SK-N-SH treated with all-trans-retinoic acid at 6 μM for 48 hours (cell line): ENCODE measurements at regions not wholly inside any gene's neighbourhood (a gene's known extent, or its start where the extent isn't known, plus 50 kb on each side); places are given as distances from the start of the nearest gene placed in this dataset.

Source experiments
- ATAC-seq: fragments of 200-7000 bp; cut with Tn5 transposase; 3 replicates; pipeline ENCODE4 v1.9.1; 2020; ENCODE audit warnings: mild to moderate bottlenecking, moderate library complexity
- ARNTL ChIP-seq: fragments of 450-650 bp; formaldehyde crosslinking; IDR thresholded peaks from 2 replicates; pipeline ENCODE4 v1.5.0; 2020; ENCODE audit warnings: low read depth, mild to moderate bottlenecking, moderate library complexity, borderline replicate concordance
- CSDC2 ChIP-seq: fragments of 250-450 bp; sonication (Bioruptor Pico); IDR thresholded peaks from 2 replicates; pipeline ENCODE4 v1.5.0; 2020; ENCODE audit warnings: mild to moderate bottlenecking, moderate library complexity
- ESRRG ChIP-seq: fragments of 250-450 bp; sonication (Bioruptor Pico); IDR thresholded peaks from 2 replicates; pipeline ENCODE4 v1.6.1; 2021; ENCODE audit warnings: mild to moderate bottlenecking
- GLIS3 ChIP-seq: fragments of 250-450 bp; sonication (Bioruptor Pico); IDR thresholded peaks from 2 replicates; pipeline ENCODE4 v1.5.0; 2020; ENCODE audit warnings: mild to moderate bottlenecking, moderate library complexity
- ISL1 ChIP-seq: fragments of 250-450 bp; sonication (Bioruptor Pico); IDR thresholded peaks from 2 replicates; pipeline ENCODE4 v2.1.2; 2022; ENCODE audit warnings: mild to moderate bottlenecking, moderate library complexity
- PPARA ChIP-seq: fragments of 250-450 bp; sonication (Bioruptor Pico); IDR thresholded peaks from 2 replicates; pipeline ENCODE4 v1.5.0; 2020; ENCODE audit warnings: mild to moderate bottlenecking, borderline replicate concordance
- RARB ChIP-seq: fragments of 250-450 bp; sonication (Bioruptor Pico); IDR thresholded peaks from 2 replicates; pipeline ENCODE4 v1.8.0; 2021; ENCODE audit warnings: mild to moderate bottlenecking, moderate library complexity
- SNAI2 ChIP-seq: fragments of 250-450 bp; sonication (Bioruptor Pico); IDR thresholded peaks from 2 replicates; pipeline ENCODE4 v1.5.0; 2020; ENCODE audit warnings: mild to moderate bottlenecking, moderate library complexity
- TCF4 ChIP-seq: fragments of 250-450 bp; sonication (Bioruptor Pico); IDR thresholded peaks from 2 replicates; pipeline ENCODE4 v1.8.0; 2021; ENCODE audit warnings: mild to moderate bottlenecking, moderate library complexity, borderline replicate concordance
- TOX ChIP-seq: fragments of 250-450 bp; sonication (Bioruptor Pico); IDR thresholded peaks from 2 replicates; pipeline ENCODE4 v1.8.0; 2021; ENCODE audit warnings: mild to moderate bottlenecking, moderate library complexity, borderline replicate concordance
- TSHZ2 ChIP-seq: fragments of 250-450 bp; sonication (Bioruptor Pico); IDR thresholded peaks from 2 replicates; pipeline ENCODE4 v1.5.0; 2020; ENCODE audit warnings: mild to moderate bottlenecking, moderate library complexity
- ZC3H10 ChIP-seq: fragments of 250-450 bp; sonication (Bioruptor Pico); IDR thresholded peaks from 2 replicates; pipeline ENCODE4 v1.5.1; 2021; ENCODE audit warnings: mild to moderate bottlenecking, moderate library complexity
- ZFP3 ChIP-seq: fragments of 250-450 bp; sonication (Bioruptor Pico); IDR thresholded peaks from 2 replicates; pipeline ENCODE4 v1.5.0; 2020; ENCODE audit warnings: mild to moderate bottlenecking, moderate library complexity
- ZFP30 ChIP-seq: fragments of 450-650 bp; formaldehyde crosslinking; IDR thresholded peaks from 2 replicates; pipeline ENCODE4 v1.5.0; 2022; ENCODE audit warnings: mild to moderate bottlenecking, moderate library complexity
- ZNF565 ChIP-seq: fragments of 450-650 bp; formaldehyde crosslinking; conservative IDR thresholded peaks from 2 replicates; pipeline ENCODE4 v1.5.0; 2020; ENCODE audit warnings: low read depth, mild to moderate bottlenecking, moderate library complexity
- ZNF70 ChIP-seq: fragments of 450-650 bp; formaldehyde crosslinking; IDR thresholded peaks from 2 replicates; pipeline ENCODE4 v1.5.0; 2020; ENCODE audit warnings: mild to moderate bottlenecking, moderate library complexity
- ZNF8 ChIP-seq: fragments of 450-650 bp; formaldehyde crosslinking; IDR thresholded peaks from 2 replicates; pipeline ENCODE4 v1.5.0; 2020; ENCODE audit warnings: mild to moderate bottlenecking, moderate library complexity
- TF ChIP-seq, protein P1 (sequence below): fragments of 250-450 bp; sonication (Bioruptor Pico); IDR thresholded peaks from 2 replicates; pipeline ENCODE4 v1.8.0; 2020; ENCODE audit warnings: mild to moderate bottlenecking, moderate library complexity, borderline replicate concordance
- TF ChIP-seq, protein P2 (sequence below): fragments of 250-450 bp; sonication (Bioruptor Pico); IDR thresholded peaks from 2 replicates; pipeline ENCODE4 v1.8.0; 2021; ENCODE audit warnings: low read depth, mild to moderate bottlenecking, moderate library complexity, borderline replicate concordance
- TF ChIP-seq, protein P3 (sequence below): fragments of 250-450 bp; sonication (Bioruptor Pico); IDR thresholded peaks from 2 replicates; pipeline ENCODE4 v1.5.1; 2021; ENCODE audit warnings: mild to moderate bottlenecking, moderate library complexity
- TF ChIP-seq, protein P4 (sequence below): fragments of 250-450 bp; sonication (Bioruptor Pico); IDR thresholded peaks from 2 replicates; pipeline ENCODE4 v1.5.1; 2020; ENCODE audit warnings: low read depth, mild to moderate bottlenecking, moderate library complexity

- no peak for ATAC-seq
- TF ChIP-seq ESRRG (CRISPR knock-in tag): no peak
- no peak for TF ChIP-seq ZNF70
- no peak for TF ChIP-seq ARNTL
- TF ChIP-seq, protein P1, sequence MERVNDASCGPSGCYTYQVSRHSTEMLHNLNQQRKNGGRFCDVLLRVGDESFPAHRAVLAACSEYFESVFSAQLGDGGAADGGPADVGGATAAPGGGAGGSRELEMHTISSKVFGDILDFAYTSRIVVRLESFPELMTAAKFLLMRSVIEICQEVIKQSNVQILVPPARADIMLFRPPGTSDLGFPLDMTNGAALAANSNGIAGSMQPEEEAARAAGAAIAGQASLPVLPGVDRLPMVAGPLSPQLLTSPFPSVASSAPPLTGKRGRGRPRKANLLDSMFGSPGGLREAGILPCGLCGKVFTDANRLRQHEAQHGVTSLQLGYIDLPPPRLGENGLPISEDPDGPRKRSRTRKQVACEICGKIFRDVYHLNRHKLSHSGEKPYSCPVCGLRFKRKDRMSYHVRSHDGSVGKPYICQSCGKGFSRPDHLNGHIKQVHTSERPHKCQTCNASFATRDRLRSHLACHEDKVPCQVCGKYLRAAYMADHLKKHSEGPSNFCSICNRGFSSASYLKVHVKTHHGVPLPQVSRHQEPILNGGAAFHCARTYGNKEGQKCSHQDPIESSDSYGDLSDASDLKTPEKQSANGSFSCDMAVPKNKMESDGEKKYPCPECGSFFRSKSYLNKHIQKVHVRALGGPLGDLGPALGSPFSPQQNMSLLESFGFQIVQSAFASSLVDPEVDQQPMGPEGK (CRISPR knock-in tag): no peak
- no peak for TF ChIP-seq TCF4 (CRISPR knock-in tag)
- TF ChIP-seq GLIS3 (CRISPR knock-in tag): no peak
- no peak for TF ChIP-seq ZNF8
- no peak for TF ChIP-seq ZNF565 (CRISPR knock-in tag)
- TF ChIP-seq ISL1 (CRISPR knock-in tag): no peak
- TF ChIP-seq TSHZ2: no peak
- no peak for TF ChIP-seq SNAI2 (CRISPR knock-in tag)
- no peak for TF ChIP-seq ZFP30
- TF ChIP-seq ZFP3: no peak
- TF ChIP-seq RARB (CRISPR knock-in tag): no peak
- TF ChIP-seq, protein P2, sequence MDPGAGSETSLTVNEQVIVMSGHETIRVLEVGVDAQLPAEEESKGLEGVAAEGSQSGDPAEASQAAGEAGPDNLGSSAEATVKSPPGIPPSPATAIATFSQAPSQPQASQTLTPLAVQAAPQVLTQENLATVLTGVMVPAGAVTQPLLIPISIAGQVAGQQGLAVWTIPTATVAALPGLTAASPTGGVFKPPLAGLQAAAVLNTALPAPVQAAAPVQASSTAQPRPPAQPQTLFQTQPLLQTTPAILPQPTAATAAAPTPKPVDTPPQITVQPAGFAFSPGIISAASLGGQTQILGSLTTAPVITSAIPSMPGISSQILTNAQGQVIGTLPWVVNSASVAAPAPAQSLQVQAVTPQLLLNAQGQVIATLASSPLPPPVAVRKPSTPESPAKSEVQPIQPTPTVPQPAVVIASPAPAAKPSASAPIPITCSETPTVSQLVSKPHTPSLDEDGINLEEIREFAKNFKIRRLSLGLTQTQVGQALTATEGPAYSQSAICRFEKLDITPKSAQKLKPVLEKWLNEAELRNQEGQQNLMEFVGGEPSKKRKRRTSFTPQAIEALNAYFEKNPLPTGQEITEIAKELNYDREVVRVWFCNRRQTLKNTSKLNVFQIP (CRISPR knock-in tag): no peak
- TF ChIP-seq TOX (CRISPR knock-in tag): no peak
These were observed 125.6 kb downstream of the TDRD15 start for GRCh38 chr2:21249367-21249766.

DNA sequence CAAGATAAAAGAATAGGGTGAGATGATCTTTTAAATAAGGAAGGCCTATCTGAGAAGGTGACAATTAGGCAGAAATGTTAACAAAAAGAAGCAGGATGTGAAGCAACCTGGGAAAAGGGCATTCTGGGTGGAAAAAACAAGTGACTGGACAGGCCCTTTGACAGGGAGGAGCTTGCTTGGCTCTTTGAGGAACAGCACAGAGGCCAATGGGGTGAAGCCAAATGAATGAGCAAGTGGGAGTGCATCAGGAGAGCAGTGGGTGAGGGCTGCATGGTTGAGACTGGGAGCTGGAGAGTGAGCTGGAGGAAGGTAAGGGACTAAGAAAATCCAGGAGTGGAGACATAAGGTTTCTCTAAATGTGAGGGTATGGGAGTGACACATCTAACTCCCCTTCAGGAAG lies 126.9 kb downstream of the TDRD15 start:
- TF ChIP-seq ZC3H10 (no peak), ZNF565 (CRISPR knock-in tag) (no peak), PPARA (CRISPR knock-in tag) (no peak), CSDC2 (CRISPR knock-in tag) (no peak), ISL1 (CRISPR knock-in tag) (no peak), ZNF8 (no peak)
- TF ChIP-seq, protein P3, sequence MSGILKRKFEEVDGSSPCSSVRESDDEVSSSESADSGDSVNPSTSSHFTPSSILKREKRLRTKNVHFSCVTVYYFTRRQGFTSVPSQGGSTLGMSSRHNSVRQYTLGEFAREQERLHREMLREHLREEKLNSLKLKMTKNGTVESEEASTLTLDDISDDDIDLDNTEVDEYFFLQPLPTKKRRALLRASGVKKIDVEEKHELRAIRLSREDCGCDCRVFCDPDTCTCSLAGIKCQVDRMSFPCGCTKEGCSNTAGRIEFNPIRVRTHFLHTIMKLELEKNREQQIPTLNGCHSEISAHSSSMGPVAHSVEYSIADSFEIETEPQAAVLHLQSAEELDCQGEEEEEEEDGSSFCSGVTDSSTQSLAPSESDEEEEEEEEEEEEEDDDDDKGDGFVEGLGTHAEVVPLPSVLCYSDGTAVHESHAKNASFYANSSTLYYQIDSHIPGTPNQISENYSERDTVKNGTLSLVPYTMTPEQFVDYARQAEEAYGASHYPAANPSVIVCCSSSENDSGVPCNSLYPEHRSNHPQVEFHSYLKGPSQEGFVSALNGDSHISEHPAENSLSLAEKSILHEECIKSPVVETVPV (CRISPR knock-in tag): no peak
- TF ChIP-seq, protein P4, sequence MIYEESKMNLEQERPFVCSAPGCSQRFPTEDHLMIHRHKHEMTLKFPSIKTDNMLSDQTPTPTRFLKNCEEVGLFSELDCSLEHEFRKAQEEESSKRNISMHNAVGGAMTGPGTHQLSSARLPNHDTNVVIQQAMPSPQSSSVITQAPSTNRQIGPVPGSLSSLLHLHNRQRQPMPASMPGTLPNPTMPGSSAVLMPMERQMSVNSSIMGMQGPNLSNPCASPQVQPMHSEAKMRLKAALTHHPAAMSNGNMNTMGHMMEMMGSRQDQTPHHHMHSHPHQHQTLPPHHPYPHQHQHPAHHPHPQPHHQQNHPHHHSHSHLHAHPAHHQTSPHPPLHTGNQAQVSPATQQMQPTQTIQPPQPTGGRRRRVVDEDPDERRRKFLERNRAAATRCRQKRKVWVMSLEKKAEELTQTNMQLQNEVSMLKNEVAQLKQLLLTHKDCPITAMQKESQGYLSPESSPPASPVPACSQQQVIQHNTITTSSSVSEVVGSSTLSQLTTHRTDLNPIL (CRISPR knock-in tag): no peak
- no peak for ATAC-seq

GRCh38 chr2:21251216-21251980 lies 127.6 kb downstream of the TDRD15 start:
- no peak for ATAC-seq
- no peak for TF ChIP-seq GLIS3 (CRISPR knock-in tag)
